GM18951 (cell line): ENCODE measurements at regions not wholly inside any gene's neighbourhood (a gene's known extent, or its start where the extent isn't known, plus 50 kb on each side); places are given as distances from the start of the nearest gene placed in this dataset.
"Not testable (repeated sequence)": the region's sequence is repeated elsewhere in the genome, so short reads cannot be mapped to it uniquely, and the experiment has no call there.

Experiments
- POLR2A ChIP-seq: IDR thresholded peaks from 4 replicates; pipeline ENCODE4 v1.6.1; 2011; ENCODE audit warnings: mild to moderate bottlenecking; ENCODE audit not compliant: insufficient read length, insufficient read depth; ENCODE audit errors: extremely low read depth
- in situ Hi-C: fragments of 300-500 bp; cut with MboI; formaldehyde crosslinking; loops from one replicate; pipeline ENCODE4 v1.12.0; 2022; ENCODE audit warnings: low sequenced_read_pairs, mixed read lengths, inconsistent platforms; ENCODE audit not compliant: unreplicated experiment

DNA sequence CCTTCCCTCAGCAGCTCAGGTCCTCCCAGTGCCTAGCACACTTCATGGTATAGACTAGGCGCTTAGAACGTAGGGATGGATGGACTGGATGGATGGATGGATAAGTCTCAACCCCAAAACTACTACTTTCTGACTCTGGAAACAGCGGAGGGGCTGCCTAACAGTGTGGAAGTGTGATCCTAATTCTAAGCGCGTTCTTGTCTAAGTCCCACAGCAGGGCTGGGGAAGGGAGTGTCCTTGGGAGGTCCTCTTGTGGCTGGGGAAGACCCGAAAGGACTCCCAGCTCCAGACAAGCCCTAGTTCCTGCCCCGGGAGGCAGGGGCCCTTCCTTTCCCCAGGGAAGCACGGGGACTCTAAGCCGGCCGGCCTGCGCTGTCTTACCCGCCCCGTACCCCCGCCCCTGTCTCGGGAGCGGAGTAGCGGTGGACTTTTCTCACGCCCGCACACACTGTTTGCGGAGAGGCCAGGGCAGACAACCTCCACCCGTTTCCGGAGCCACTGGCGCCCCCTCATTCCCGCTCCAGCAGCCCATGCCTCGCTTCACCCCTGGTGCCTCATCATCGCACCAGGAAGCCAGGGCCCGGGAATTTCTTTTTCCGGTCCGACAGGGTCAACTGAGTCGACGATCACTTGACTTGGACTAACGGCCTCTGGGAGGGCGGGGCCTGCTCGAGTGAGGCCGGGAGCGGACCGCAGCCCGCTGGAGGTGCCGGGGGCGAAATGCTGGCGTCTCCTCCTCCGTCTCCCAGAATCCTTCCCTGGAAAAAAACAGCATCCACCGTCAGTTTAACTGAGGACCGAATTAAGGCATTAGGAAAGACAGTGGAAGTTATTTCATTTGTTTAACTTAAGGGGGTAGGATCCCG is 133.3 kb downstream of the TBC1D2B start:
- peak; percentile 46 for TF ChIP-seq POLR2A
- in situ Hi-C loops: no loop called here

DNA sequence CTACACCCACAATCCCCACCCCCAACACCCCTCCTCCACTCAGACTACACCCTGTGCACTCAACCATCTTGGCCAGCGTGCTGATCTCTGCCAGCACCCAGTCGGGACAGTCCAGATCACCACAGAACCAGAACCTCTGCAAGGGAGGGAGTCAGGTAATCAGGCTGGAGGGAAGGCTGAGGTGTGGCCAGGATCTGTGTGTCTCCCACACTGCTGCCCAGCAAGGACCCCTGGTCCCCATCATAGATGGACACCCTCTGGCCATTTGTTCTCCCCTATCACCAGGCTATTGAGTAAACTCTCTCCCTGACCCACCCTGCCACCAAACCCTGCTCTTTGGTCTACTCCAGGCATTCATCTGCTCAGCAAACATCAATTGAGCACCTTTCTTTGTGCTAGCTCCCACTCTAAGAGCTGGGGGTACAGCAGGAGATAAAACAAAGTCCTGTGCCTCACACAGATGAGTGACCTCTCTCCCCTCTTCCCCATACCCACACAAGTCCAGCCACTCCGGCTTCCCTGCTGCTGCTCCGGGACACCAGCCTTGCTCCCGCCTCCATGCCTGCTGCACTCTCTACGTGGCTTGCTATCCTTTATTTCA is 134.8 kb downstream of the TBC1D2B start:
- TF ChIP-seq POLR2A: no peak
- in situ Hi-C loops: no loop called here

DNA sequence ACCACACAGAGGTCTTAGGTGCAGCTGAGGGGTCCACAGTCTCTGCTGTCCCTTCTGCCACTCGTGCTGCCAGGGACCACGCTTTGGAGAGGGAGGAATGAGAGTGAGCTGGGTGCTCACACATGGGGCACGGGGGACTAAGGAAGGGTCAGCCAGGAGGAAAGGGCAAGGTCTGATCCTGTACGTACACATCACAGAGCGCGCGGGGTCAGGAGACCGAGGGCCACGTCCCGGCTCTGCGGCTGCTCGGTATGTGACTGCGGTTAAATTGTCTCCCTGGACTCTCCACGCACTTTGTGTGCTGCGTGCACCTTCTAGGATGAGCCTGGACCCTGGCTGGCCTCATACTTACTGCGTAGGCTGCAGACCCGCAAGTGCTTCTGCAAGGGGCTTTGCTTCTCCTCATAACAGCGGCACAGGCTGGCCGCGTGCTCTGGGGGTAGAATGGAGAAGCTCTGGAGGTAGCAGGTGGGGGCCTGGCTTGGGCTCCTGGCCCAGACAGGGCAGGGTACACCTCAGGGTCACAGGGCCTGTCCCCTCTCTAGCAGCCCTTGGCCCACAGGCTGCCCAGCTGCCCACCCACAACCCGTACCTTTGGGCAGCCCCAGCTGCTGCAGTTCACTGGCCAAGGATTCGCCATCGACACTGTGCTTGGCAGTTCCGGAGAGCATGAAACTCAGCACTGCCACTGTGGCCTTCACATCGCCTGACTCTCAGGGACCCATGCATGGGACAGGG is 136.3 kb downstream of the TBC1D2B start:
- in situ Hi-C loops: not testable (repeated sequence)

DNA sequence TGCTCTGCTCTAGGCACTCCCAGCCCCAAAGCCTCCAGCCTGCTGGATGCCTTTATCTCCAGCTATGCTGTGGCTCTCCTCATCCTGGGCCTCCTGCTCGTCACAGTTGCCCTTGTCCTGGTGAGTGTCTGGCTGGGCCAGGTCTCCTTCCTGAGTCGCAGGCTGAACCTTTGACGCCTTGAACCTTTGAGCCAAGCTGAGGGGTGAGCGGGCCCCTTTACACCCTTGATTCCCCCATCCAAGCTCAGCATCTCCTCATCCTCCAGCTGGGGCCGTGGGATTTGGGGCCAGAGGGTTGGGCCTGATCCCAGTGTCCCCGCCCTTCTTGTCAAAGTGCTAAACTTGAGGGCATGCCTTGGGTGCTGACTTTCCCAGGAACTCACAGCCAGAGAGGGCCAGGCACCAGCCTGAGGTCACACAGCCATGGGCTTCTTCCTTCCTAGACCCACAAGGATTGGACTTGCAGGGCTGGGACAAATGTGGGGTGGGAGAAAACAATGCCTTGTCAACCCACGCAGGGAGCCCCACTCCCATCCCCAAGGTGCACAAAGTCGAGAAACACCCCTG is 137.0 kb downstream of the TBC1D2B start:
- in situ Hi-C loops: no loop called here

DNA sequence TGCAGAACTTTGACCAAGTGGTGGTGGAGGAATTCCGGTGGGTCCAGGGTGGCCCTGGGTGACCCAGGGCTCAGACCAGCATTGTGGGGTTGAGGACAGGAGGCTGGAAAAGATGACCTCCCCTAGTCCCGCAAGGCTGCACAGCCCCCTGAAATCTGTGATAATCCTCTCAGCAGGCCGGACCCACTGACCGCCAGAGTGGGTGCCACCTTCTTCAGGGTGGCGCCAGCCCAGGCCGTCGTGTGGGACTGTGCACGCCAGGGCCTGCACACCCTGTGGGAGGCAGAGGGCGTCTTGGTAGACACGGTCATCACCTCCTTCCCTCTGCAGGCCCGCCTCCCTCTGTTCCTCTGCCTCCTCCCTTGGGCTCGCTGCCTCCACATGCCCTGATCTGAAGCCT is 137.7 kb downstream of the TBC1D2B start:
- no peak for TF ChIP-seq POLR2A
- in situ Hi-C loops: no loop called here

More for the DNA sequence above, 137.0 kb downstream of the TBC1D2B start:
- TF ChIP-seq POLR2A: no peak

DNA sequence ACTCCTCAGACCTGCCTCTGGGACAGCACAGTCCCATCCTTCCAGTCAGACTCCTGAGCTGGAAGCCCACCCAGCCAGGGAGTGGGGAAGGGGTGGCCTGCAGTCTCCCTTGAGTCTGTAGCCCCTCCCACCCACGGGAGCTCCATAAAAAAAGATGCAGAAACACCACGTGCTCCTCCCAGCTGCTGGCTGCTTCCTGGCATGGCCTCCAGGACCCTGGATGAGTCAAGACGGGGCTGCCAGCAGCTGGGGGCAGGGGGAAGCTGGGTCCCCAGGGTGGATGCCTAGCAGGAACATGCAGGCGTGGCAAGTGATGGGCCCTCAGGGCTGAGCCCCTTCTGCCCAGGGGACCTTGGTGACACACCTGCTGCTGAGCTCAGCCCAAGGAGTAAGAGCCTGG is 138.5 kb downstream of the TBC1D2B start:
- in situ Hi-C loops: not testable (repeated sequence)

DNA sequence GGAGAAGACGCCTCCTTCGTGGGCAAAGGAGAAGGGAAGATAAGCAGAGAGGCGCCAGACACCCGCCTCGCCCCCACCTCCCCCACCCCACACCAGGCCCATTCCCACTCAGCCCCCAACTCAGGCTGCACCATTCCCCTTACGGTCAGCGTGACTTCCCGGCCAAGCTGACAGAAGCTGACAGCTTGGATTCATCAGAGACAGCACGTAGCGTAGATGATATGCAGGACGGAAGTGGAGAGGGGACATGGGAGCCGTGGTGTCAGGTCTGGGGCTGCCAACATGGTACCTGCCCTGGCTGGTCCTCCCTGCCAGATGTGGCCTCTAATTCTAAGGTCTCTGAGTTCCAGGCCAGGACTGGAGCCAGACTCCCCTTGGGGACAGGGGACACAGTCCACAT is 139.0 kb downstream of the TBC1D2B start:
- in situ Hi-C loops: not testable (repeated sequence)

DNA sequence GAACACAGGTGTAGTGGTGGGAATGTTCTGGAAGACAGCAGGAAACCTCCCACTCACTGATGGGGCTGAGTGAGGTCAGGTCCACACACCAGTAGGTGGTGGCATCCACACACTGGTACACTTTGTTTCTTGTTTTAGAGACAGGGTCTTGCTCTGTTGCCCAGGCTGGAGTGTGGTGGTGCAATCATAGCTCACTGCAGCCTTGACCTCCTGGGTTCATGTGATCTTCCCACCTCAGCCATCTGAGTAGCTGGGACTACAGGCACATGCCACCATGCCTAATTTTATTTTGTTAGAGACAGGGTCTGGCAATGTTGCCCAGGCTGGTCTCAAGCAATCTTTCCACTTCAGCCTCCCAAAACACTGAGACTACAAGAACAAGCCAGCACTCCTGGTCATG is 140.9 kb downstream of the TBC1D2B start:
- in situ Hi-C loops: not testable (repeated sequence)

DNA sequence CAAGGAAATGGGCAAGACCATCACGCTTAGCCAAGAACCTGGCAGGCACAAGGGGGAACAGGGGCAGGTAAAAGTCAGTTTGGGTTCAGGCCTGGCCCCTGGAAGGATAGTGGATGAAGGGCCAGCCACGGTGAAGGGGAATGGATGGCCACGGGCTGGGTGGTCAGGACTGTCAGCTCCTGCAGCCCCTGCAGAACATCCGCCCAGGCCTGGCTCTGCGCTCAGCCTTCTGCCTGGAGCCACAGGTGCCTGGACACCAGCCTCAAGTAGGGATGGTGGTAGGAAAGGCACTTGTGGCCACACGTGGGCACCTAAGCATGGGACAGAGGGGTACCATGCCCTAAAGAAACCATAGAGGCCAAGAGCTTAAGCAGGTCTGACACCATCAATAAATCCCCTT is 143.0 kb downstream of the TBC1D2B start:
- in situ Hi-C loops: not testable (repeated sequence)

DNA sequence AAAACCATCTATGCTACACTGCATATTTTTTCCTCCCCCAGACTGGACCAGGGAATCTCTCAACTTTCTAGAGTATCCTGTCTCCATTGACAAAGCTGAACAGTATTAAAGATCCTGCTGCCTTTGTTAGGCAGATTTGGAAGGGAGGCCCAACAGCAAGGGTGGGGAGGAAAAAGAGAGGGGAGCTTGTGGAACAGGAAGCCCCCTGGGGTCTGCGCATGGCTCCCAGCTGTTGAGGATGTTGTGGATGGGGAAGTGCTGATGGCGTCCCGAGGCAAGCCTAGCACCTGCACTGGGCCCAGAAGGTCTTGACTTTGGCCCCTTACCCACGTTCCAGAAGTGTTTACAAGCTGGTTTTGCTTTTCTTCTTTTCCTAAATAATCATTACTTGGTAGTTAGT is 146.6 kb downstream of the TBC1D2B start:
- in situ Hi-C loops: not testable (repeated sequence)

DNA sequence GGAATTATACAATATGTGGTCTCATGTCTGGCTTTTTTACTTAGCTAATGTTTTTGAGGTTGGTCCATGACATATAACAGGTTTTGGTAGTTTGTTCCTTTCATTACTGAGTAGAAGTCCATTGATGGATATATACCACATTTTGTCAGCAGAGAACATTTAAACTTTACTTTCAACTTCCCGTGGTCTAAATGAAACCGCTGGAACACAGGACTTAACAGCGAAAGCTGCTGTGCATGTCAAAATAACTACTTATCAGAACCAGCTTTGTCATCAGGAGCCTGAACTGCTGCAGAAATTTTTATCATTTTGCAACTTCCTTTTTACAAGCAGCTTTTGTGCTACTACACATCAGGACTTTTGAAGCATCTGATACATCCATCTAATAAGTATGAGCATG is 147.0 kb downstream of the TBC1D2B start:
- in situ Hi-C loops: not testable (repeated sequence)

DNA sequence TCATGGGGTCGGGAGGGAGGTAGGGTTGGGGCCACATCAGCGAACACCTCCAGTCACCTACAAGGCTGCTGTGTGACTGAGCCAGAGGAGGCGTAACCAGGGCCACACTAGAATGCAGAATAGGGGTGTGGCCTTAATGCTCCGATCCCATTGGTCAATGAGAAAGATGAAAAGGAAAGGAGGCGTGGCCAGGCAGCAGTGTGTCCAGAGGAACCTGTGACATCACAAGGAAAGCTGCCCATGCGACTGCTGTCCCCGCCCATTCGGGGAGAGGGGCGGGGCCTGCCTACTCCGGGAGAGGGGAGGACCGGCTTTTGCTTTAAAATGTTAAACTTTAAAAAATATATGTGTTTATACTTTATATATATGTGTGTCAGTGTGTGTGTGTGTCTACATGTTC is 150.7 kb downstream of the TBC1D2B start:
- in situ Hi-C loops: not testable (repeated sequence)

DNA sequence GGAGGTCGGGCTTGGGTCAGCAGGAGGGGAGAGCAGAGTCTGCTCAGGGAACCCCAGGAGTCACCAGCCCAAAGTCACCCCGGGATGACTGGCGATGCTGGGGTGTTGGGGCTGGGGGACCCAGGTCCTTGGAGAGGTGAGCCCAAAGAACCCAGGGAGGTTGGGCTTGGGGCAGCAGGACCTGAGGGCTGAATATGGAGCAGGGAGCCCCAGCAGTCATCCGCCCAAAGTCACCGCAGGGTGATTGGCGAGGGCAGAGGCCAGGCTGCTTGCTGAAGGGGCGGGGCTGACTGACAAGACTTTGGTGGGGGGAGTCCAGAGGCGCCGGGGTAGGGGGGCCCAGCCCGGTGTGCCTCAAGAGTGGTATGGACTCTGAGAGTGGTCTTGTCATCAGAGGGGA is 151.2 kb downstream of the TBC1D2B start:
- in situ Hi-C loops: not testable (repeated sequence)

DNA sequence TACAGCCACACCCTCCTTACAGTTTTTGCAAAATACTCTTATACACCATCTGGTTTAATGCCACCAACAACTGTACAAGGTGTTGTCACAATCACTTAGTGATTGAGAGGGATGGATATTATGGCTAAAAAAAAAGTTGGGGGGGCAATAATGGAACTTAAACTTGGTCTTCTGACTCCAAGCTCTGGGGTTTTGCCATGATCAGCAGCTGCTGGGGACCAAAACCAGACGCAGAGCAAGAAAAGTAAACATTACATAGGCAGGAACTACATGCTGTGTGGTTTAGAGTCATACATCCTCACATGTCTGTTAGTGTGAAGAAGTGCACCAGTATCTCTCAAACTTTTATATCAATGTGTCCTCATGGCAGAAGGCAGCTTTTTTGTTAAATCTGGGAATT is 152.4 kb downstream of the TBC1D2B start:
- in situ Hi-C loops: not testable (repeated sequence)

DNA sequence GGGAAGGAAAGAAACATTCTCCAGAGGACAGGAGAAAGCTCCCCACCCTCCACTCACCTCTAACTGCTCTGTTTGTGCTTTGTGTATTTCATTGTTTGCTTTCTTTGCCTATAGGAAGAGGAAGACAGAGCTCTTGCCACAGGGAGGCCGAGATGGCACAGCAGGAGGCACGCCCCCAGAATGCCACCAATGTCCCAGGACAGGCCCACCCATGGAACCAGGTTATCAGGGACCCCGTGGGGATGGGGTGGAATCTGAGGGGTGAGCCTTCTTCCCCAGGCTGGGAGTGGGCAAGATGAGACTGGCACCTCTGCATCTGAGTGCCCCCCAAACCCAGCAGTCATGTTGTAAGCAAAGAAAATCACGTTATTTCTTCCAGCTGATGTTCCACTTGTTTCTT is 155.8 kb downstream of the TBC1D2B start:
- no peak for TF ChIP-seq POLR2A
- in situ Hi-C loops: no loop called here

DNA sequence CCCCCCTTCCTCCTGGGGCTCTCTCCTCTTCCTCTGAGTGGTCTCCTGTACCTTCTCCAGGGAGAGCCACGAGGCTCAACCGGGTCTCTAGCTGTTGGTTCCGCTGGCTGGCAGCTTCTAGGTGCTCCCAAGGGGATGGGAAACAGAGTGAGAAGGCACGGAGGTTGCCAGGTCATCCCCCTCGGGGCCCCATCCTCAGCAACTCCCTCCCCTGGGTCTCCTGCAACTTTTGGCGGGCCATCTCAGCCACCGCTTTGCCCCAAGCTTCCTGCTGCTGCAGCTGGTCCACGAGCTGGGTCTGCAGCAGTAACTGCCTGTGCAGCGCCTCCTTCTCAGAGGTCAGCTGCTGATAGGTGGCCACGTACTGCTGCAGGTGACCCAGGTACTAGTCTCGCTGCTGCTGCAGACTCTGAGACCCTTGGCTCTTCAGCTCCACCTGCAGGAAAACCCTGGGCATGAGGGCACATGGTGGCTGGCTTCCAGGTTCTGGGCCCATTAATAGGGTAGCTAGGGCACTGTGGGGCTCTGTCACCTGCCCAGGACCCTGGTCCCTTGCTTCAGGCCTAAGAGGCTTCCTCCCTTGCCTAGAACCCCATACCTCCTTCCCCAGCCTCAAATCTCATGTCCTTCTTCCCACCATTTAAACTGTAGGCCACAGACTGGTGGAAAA is 160.4 kb downstream of the TBC1D2B start:
- in situ Hi-C loops: not testable (repeated sequence)

DNA sequence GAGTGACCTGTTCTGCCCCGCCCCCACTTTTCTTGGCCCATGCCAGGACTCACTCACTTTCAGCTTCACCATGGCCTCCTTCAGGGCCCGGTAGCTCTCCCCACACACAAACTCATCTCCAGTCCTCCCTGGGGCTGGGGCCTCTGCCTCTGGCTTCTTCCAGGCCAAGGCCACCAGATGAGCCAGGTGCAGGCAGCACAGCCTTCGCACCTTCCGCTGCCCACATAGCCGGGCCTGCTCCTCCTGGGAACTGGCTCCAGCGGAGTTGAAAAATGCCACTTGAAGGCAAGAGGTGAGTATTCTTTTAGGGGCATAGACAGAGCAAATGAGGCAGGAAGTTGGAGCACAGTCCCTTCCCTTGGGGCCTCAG is 161.6 kb downstream of the TBC1D2B start:
- in situ Hi-C loops: not testable (repeated sequence)
